Hematopoietic multipotent progenitor cell treated with erythropoietin and hydrocortisone succinate and interleukin-3 and kit ligand, for 6 days (in vitro differentiated cells): ENCODE measurements at regions not wholly inside any gene's neighbourhood (a gene's known extent, or its start where the extent isn't known, plus 50 kb on each side); places are given as distances from the start of the nearest gene placed in this dataset.

Experiments used
- DNase-seq: peaks from one replicate; pipeline ENCODE4 v3.0.0-alpha.2; 2015

- DNase-seq: no peak
Measured at GRCh38 chr16:26729951-26730541, 336.7 kb upstream of the C16orf82 start.

- DNase-seq: no peak
Measured at GRCh38 chr16:26731729-26732128, 335.0 kb upstream of the C16orf82 start.

DNA sequence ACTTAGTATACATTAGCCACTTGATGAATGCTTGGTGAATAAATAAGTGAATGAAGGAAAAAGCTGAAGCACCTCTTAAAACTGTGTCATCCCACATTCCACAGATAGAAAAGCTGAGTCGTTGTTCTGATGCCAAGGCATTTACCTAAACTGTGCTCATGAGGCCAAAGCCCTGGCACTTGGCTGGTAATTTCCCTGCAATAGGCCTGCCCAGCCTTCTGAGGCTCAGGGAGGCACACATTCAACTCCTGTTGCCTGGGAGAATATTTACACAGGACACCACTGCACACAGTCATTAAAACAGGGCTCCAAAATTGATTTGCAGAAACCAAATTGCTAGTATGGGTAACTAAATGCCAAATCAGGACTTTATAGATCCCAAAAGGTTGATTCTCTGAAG, 333.0 kb upstream of the C16orf82 start:
- DNase-seq: no peak

- DNase-seq: no peak
Measured at GRCh38 chr16:26735521-26735920, 331.2 kb upstream of the C16orf82 start.

- no peak for DNase-seq
Measured at GRCh38 chr16:26736084-26736483, 330.6 kb upstream of the C16orf82 start.

- DNase-seq: no peak
Measured at GRCh38 chr16:26740771-26741170, 326.0 kb upstream of the C16orf82 start.

GRCh38 chr16:26742040-26742439, 324.7 kb upstream of the C16orf82 start:
- no peak for DNase-seq

- DNase-seq: no peak
Measured at GRCh38 chr16:26744430-26744829, 322.3 kb upstream of the C16orf82 start.

DNA sequence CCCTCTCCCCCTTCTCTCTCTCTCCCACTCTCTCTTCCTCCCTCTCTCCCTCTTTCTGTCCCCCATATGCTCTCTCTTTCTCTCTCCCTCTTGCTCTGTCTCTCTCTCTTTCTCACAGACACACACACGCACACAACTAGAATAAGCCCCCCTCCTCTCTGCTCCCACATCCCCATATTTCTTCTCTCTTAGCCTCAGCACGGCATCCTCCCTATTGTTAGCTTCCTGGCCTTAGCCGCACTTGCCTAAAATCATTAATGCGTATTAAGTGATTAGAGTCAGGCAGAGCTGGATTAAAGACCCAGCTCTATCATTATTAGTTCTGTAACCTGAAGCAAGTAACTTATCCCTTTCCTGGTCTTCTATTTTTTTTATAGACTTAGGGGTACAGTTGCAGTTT, 319.0 kb upstream of the C16orf82 start:
- DNase-seq: no peak

DNA sequence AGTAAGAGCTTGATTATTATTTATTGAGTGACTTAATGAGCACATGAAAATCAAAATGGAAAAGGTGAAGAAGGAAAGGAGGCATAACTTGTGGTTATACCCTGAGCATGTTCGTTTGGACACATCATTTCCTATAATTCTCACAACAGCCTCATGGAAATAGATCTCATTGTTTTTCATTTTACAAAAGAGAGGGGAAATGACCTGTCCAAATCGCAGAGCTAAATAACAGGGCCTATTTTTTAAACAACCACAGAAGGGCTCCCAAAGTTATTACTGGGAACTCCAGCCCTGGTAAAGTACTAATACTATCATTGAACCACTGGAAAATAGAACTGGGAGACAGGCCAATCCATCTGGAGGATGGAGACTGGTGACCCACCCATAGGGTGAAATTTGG, 317.7 kb upstream of the C16orf82 start:
- no peak for DNase-seq

DNA sequence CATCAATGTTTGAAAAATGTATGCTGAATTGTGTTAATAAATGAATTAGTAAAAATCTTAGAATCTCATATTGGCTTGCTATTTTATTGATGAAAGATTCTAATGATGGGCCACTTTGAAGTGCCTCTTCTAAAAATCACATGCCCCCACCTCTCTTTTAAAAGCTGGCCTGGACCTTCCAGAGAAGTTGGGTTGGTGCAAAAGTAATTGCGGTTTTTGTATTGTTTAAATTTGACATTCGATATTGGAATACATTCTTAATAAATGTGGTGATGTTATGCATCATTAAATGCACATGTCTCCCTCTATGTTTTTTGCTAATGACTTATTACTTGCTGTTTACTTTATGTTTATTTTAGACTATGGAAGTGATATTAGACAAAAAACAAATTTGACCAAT, 314.6 kb upstream of the C16orf82 start:
- DNase-seq: no peak

DNA sequence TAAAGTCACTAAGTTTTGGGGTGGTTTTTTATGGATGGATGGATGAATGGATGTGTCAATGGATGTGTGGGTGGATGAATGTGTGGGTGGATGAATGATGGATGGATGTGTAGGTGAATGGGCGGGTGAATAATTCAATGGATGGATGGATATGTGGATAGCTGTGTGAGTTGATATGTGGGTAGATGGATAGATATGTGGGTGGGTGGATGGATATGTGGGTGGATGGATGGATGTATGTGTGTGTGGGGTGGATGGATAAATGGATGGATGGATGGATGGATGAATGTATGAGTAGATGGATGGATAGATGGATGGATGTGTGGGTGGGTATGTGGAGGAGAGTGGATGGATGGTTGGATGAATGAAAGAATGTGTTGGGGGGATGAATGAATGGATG, 310.1 kb upstream of the C16orf82 start:
- no peak for DNase-seq

DNA sequence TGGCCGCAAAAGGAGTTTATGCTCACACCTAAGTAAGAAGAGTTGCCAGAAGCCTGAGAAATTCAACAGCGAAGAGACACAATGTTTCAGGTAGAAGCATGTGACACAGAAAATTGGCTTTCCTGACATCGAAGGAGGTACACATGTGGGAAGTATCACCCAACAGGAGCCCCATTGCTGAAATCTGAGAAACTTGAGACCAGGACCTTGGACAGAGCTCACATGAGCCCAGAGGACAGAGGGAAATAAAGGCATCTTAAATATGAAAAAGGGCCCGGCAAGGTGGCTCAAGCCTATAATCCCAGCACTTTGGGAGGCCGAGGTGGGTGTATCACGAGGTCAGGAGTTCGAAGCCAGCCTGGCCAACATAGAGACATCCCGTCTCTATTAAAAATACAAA, 304.1 kb upstream of the C16orf82 start:
- no peak for DNase-seq

GRCh38 chr16:26765087-26765486, 301.6 kb upstream of the C16orf82 start:
- peak; percentile 9 for DNase-seq

GRCh38 chr16:26768385-26769010, 298.2 kb upstream of the C16orf82 start:
- no peak for DNase-seq

GRCh38 chr16:26770547-26770946, 296.2 kb upstream of the C16orf82 start:
- DNase-seq: no peak

GRCh38 chr16:26772503-26772902, 294.2 kb upstream of the C16orf82 start:
- no peak for DNase-seq

DNA sequence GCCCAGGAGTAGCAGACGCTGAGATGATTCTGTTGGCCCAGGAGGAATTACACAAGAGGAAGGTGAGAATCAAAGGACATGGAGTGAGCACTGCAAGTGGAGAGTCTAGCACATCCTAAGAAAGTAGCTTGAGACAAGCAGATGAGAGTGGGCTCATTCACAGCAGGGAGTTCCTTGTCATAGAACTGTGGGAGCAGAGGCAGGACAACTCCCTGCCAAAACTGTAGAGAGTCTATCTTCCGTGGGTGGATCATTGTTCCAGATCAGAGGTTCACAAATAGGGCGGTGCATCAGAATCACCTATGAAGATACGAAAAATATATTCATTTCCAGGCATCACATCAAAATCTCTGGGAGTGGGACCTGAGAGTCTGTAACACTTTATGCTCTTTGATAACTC, 288.9 kb upstream of the C16orf82 start:
- DNase-seq: no peak

DNA sequence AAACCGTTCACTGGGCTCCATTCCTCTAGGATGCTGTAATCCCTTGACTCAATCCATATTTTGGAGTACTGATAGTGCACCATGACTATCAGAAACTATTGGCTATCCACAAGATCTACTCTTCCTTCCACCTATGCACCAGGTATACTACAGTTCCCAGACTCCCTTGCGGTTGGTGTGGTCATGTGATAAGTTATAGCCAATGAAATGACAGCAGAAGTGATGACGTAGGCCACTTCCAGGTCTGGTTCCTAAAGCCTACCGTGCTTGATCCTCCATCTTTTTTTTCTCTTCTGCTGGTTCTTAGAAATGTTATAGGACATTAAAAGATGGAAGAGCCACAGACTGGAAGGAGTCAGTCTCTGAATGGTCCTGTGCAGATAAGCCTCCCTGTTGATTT, 278.8 kb upstream of the C16orf82 start:
- DNase-seq: no peak

GRCh38 chr16:26791169-26791568, 275.6 kb upstream of the C16orf82 start:
- no peak for DNase-seq

GRCh38 chr16:26795184-26795583, 271.5 kb upstream of the C16orf82 start:
- peak; percentile 7 for DNase-seq

DNA sequence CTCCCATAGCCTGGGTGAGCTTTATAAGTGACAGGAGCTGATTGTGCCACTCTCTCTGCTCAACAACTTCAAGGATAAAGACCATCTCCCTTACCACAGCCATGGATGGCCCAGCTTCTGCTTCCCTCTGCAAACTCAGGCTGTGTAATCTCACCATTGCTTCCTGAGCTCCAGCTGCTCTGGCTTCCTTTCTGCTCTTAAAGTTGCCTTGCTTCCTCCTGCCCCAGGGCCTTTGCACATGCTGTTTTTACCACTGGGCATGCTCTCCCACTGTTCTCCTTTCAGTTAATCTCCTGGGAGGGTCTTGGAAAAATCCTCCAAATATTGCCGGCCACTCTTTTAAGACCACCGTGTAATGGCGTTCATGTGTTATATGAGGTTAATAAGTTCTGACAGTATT, 265.1 kb upstream of the C16orf82 start:
- DNase-seq: no peak

DNA sequence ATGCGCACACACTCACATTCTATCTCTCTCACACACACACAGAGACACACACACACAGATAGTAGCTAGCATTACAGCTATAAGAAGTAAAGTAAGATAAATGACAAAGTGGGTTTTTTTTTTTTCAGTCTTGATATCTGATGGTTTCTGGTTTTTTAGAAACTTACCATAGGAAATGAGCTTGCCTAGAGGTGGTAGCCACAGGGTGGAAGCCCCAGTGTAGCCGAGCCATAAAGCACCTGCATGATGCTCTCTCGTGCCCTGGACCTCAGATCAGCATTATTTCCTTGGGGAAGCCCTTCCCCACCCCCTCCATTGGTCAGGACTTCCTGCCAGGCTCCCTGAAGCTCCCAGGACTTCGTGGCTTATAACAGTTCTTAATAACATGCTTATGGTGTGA, 264.3 kb upstream of the C16orf82 start:
- no peak for DNase-seq

DNA sequence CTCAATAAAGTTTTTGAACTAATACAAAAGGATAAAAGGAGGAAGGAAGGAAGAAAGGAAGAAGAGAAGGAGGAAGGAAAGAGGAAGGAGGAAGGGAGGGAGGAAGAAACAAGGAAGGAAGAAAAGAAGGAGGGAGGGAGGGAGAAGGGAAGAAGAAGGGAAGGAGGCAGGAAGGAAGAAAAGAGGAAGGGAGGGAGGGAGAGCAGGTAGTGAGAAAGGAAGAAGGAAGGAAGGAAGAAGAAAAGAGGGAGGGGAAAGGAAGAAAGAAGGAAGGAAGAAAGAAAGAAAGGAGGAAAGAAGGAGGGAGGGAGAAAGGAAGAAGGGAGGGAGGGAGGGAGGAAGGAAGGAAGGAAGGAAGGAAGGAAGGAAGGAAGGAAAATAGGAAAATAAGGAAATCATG, 263.8 kb upstream of the C16orf82 start:
- no peak for DNase-seq

GRCh38 chr16:26806657-26807056, 260.1 kb upstream of the C16orf82 start:
- no peak for DNase-seq
